Fibroblast of lung (primary cell): ENCODE measurements at regions not wholly inside any gene's neighbourhood (a gene's known extent, or its start where the extent isn't known, plus 50 kb on each side); places are given as distances from the start of the nearest gene placed in this dataset.

Source experiments
- EZH2 ChIP-seq: IDR thresholded peaks from 2 replicates; pipeline ENCODE4 v1.5.1; 2012; ENCODE audit warnings: low read length, control low read depth, mild to moderate bottlenecking; ENCODE audit errors: missing control alignments
- TF ChIP-seq, protein P1 (sequence below), 2 donors: IDR thresholded peaks in 1 of 2; conservative IDR thresholded peaks in 1 of 2; 1 replicate in 1 of 2; 2 replicates in 1 of 2; pipeline ENCODE4 v1.5.1; 2011 to 2012; ENCODE audit warnings: low read length in 2 of 2, control low read depth in 1 of 2, inconsistent platforms in 1 of 2, low read depth in 1 of 2, mild to moderate bottlenecking in 1 of 2

- TF ChIP-seq, protein P1, sequence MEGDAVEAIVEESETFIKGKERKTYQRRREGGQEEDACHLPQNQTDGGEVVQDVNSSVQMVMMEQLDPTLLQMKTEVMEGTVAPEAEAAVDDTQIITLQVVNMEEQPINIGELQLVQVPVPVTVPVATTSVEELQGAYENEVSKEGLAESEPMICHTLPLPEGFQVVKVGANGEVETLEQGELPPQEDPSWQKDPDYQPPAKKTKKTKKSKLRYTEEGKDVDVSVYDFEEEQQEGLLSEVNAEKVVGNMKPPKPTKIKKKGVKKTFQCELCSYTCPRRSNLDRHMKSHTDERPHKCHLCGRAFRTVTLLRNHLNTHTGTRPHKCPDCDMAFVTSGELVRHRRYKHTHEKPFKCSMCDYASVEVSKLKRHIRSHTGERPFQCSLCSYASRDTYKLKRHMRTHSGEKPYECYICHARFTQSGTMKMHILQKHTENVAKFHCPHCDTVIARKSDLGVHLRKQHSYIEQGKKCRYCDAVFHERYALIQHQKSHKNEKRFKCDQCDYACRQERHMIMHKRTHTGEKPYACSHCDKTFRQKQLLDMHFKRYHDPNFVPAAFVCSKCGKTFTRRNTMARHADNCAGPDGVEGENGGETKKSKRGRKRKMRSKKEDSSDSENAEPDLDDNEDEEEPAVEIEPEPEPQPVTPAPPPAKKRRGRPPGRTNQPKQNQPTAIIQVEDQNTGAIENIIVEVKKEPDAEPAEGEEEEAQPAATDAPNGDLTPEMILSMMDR (conservative IDR thresholded peaks at IDR 0.05 in 1 of 2, IDR thresholded peaks at IDR 0.05 in 1 of 2; ENCODE audit: low read depth in 1 of 2, low read length in 2 of 2) = no peak
- TF ChIP-seq EZH2 = no peak
Observed at GRCh38 chr9:120281665-120282064, 298.3 kb downstream of the CDK5RAP2 start.
